ENCODE measurements at regions not wholly inside any gene's neighbourhood (a gene's known extent, or its start where the extent isn't known, plus 50 kb on each side); places are given as distances from the start of the nearest gene placed in this dataset.

GRCh38 chr4:166538491-166539005, 665.5 kb downstream of the TLL1 start:
- Histone ChIP-seq H3K9ac (no peak overlapping the region), H3K79me2 (ENCODE audit: low read depth) (no peaks in the 10 kb centered on the region), H3K4me2 (no peak overlapping the region)

GRCh38 chr4:166546009-166546408, 673.0 kb downstream of the TLL1 start:
- H3K27ac Mint-ChIP-seq = no peak overlapping the region
- Histone ChIP-seq H3K36me3 (no peaks in the 10 kb centered on the region), H3K27me3 (no peaks in the 10 kb centered on the region), H3K4me3 (no peak overlapping the region), H3K9ac (no peak overlapping the region), H3K27ac (no peak overlapping the region), H3K9me3 (ENCODE audit: low read depth) (no peaks in the 10 kb centered on the region), H4K20me1 (ENCODE audit: low read depth) (no peaks in the 10 kb centered on the region), H2AFZ (replicated peaks) (no peak overlapping the region), H3F3A (ENCODE audit: low read depth) (no peaks in the 10 kb centered on the region), H3K4me1 (no peaks in the 10 kb centered on the region), H3K79me2 (ENCODE audit: low read depth) (no peaks in the 10 kb centered on the region), H3K4me2 (no peak overlapping the region)
- H3K36me3 Mint-ChIP-seq = no peaks in the 10 kb centered on the region
- no peak overlapping the region for H3K4me3 Mint-ChIP-seq
- H3K27me3 Mint-ChIP-seq (ENCODE audit: insufficient read depth, low read depth) = no peaks in the 10 kb centered on the region
- no peaks in the 10 kb centered on the region for H3K4me1 Mint-ChIP-seq
- TF ChIP-seq EZH2 (IDR thresholded peaks at IDR 0.05) (no peak), EZH2phosphoT487 (IDR thresholded peaks at IDR 0.05) (no peak), CTCF (IDR thresholded peaks at IDR 0.05) (no peak)
- H3K9me3 Mint-ChIP-seq = no peaks in the 10 kb centered on the region
- DNase-seq (ENCODE audit: low spot score) = no peak

More at GRCh38 chr4:166538491-166539005, 665.5 kb downstream of the TLL1 start:
- Mint-ChIP-seq H3K9me3 (peaks cover 10% of the 10 kb centered on the region), H3K27me3 (ENCODE audit: insufficient read depth, low read depth) (peaks cover 5% of the 10 kb centered on the region), H3K36me3 (peaks cover 2% of the 10 kb centered on the region), H3K27ac (no peak overlapping the region), H3K4me3 (no peak overlapping the region), H3K4me1 (no peaks in the 10 kb centered on the region)
- Histone ChIP-seq H3K9me3 (ENCODE audit: low read depth) (no peaks in the 10 kb centered on the region), H4K20me1 (ENCODE audit: low read depth) (no peaks in the 10 kb centered on the region), H3K27ac (no peak overlapping the region), H3K36me3 (no peaks in the 10 kb centered on the region), H3K27me3 (no peaks in the 10 kb centered on the region), H3F3A (ENCODE audit: low read depth) (no peaks in the 10 kb centered on the region), H2AFZ (replicated peaks) (peak overlapping the region; percentile 53), H3K4me1 (no peaks in the 10 kb centered on the region), H3K4me3 (no peak overlapping the region)
- no peak for DNase-seq (ENCODE audit: low spot score)
- no peak for TF ChIP-seq EZH2phosphoT487 (IDR thresholded peaks at IDR 0.05)
- TF ChIP-seq CTCF (IDR thresholded peaks at IDR 0.05) = no peak
- TF ChIP-seq EZH2 (IDR thresholded peaks at IDR 0.05) = no peak

- Histone ChIP-seq H3K4me3 (no peak overlapping the region), H3K9me3 (ENCODE audit: low read depth) (no peaks in the 10 kb centered on the region), H3K27ac (no peak overlapping the region), H3K9ac (no peak overlapping the region), H3K27me3 (no peaks in the 10 kb centered on the region), H3K79me2 (ENCODE audit: low read depth) (no peaks in the 10 kb centered on the region), H2AFZ (replicated peaks) (no peak overlapping the region), H3K36me3 (no peaks in the 10 kb centered on the region), H3F3A (ENCODE audit: low read depth) (no peaks in the 10 kb centered on the region), H4K20me1 (ENCODE audit: low read depth) (no peaks in the 10 kb centered on the region), H3K4me1 (peaks cover 7% of the 10 kb centered on the region), H3K4me2 (no peak overlapping the region)
- no peak for DNase-seq (ENCODE audit: low spot score)
- Mint-ChIP-seq H3K4me1 (peaks cover 4% of the 10 kb centered on the region), H3K9me3 (no peaks in the 10 kb centered on the region), H3K27ac (no peak overlapping the region), H3K4me3 (no peak overlapping the region), H3K36me3 (no peaks in the 10 kb centered on the region), H3K27me3 (ENCODE audit: insufficient read depth, low read depth) (no peaks in the 10 kb centered on the region)
- TF ChIP-seq CTCF (IDR thresholded peaks at IDR 0.05) = no peak
- no peak for TF ChIP-seq EZH2phosphoT487 (IDR thresholded peaks at IDR 0.05)
- no peak for TF ChIP-seq EZH2 (IDR thresholded peaks at IDR 0.05)
These were observed 656.7 kb downstream of the SPOCK3 start for GRCh38 chr4:166577639-166578038.
